SU-DHL-6 (cell line): ENCODE measurements at regions not wholly inside any gene's neighbourhood (a gene's known extent, or its start where the extent isn't known, plus 50 kb on each side); places are given as distances from the start of the nearest gene placed in this dataset.

ENCODE experiments used
- CTCF ChIP-seq: fragments of 200-600 bp; sonication (generic); IDR thresholded peaks from one replicate; pipeline ENCODE4 v1.5.1; 2017; ENCODE audit warnings: antibody characterized with exemption, mild to moderate bottlenecking, low read length, moderate library complexity; ENCODE audit not compliant: insufficient read depth, poor library complexity, severe bottlenecking
- EZH2phosphoT487 ChIP-seq: fragments of 200-600 bp; sonication (generic), shearing (Covaris generic); conservative IDR thresholded peaks from 2 replicates; pipeline ENCODE4 v1.6.1; 2018; ENCODE audit warnings: mild to moderate bottlenecking, antibody characterized with exemption, low read length, moderate library complexity, mixed read lengths

- TF ChIP-seq CTCF (no peak), EZH2phosphoT487 (no peak)
Measured at GRCh38 chr3:63128380-63128779, 149.7 kb upstream of the SYNPR start.
